Keratinocyte (primary cell): ENCODE measurements at regions not wholly inside any gene's neighbourhood (a gene's known extent, or its start where the extent isn't known, plus 50 kb on each side); places are given as distances from the start of the nearest gene placed in this dataset.

ENCODE experiments used
- DNase-seq: peaks from one replicate; pipeline ENCODE4 v3.0.0-alpha.2; 2011; ENCODE audit warnings: low read depth, missing footprints, low spot score
- FAIRE-seq: peaks from 2 replicates; lab custom pipeline; 2011; peaks lifted over from hg19 to GRCh38; lab: Jason Lieb, UNC
- H2AFZ ChIP-seq: 2 replicates; pipeline ENCODE4 v1.6.0; 2012; ENCODE audit warnings: low read length, control low read depth, inconsistent platforms; ENCODE audit not compliant: control insufficient read depth
- H3K27ac ChIP-seq: 2 replicates; pipeline ENCODE4 v1.5.1; 2011; ENCODE audit warnings: low read length; ENCODE audit not compliant: control insufficient read depth, insufficient read depth
- H3K27me3 ChIP-seq: 3 replicates; pipeline ENCODE4 v1.6.0; 2011; ENCODE audit warnings: low read length; ENCODE audit not compliant: control insufficient read depth, insufficient read depth; ENCODE audit errors: extremely low read depth
- H3K36me3 ChIP-seq, 2 experiments: 2 replicates in 1 of 2; 3 replicates in 1 of 2; pipeline ENCODE4 v1.5.1; 2011; ENCODE audit warnings: low read length in 2 of 2, mild to moderate bottlenecking in 1 of 2; ENCODE audit not compliant: control insufficient read depth in 2 of 2, insufficient read depth in 2 of 2; ENCODE audit errors: extremely low read depth in 1 of 2
- H3K4me1 ChIP-seq: 3 replicates; pipeline ENCODE4 v1.5.1; 2011; ENCODE audit warnings: low read length; ENCODE audit not compliant: control insufficient read depth, insufficient read depth; ENCODE audit errors: extremely low read depth
- H3K4me2 ChIP-seq: 3 replicates; pipeline ENCODE4 v1.6.0; 2011; ENCODE audit warnings: low read depth, low read length; ENCODE audit not compliant: control insufficient read depth, insufficient read depth; ENCODE audit errors: extremely low read depth
- H3K4me3 ChIP-seq, 3 experiments: fragments of 200-600 bp in 1 of 3; sonication (generic) in 1 of 3; 2 replicates in 2 of 3; 3 replicates in 1 of 3; pipeline ENCODE4 v1.5.1; 2011 to 2016; ENCODE audit warnings: low read length in 3 of 3, mild to moderate bottlenecking in 3 of 3, control low read depth in 2 of 3, inconsistent platforms in 1 of 3, low read depth in 1 of 3, mixed read lengths in 1 of 3, mixed run types in 1 of 3, moderate library complexity in 1 of 3; ENCODE audit not compliant: control insufficient read depth in 2 of 3, insufficient read depth in 2 of 3; ENCODE audit errors: extremely low read depth in 1 of 3
- H3K79me2 ChIP-seq: 2 replicates; pipeline ENCODE4 v1.6.0; 2012; ENCODE audit warnings: low read length; ENCODE audit not compliant: control insufficient read depth, insufficient read depth
- H3K9ac ChIP-seq: 3 replicates; pipeline ENCODE4 v1.6.0; 2011; ENCODE audit warnings: low read length; ENCODE audit not compliant: control insufficient read depth, insufficient read depth; ENCODE audit errors: extremely low read depth
- H3K9me1 ChIP-seq: 3 replicates; pipeline ENCODE4 v1.6.0; 2011; ENCODE audit warnings: low read length; ENCODE audit not compliant: control insufficient read depth, insufficient read depth; ENCODE audit errors: extremely low read depth
- H3K9me3 ChIP-seq: 2 replicates; pipeline ENCODE4 v1.5.1; 2012; ENCODE audit warnings: low read depth, low read length; ENCODE audit not compliant: control insufficient read depth
- H4K20me1 ChIP-seq: 3 replicates; pipeline ENCODE4 v1.6.0; 2011; ENCODE audit warnings: low read length; ENCODE audit not compliant: control insufficient read depth, insufficient read depth; ENCODE audit errors: extremely low read depth
- EZH2 ChIP-seq: IDR thresholded peaks from one replicate; pipeline ENCODE4 v1.6.1; 2012; ENCODE audit warnings: inconsistent platforms, mild to moderate bottlenecking, low read length, moderate library complexity
- dilution Hi-C: fragments of 300-500 bp; cut with MboI; formaldehyde crosslinking; loops from one replicate; pipeline ENCODE4 v1.7.0; 2020; ENCODE audit warnings: low sequenced_read_pairs; ENCODE audit not compliant: extremely low pct_ligation_motif_present
- TF ChIP-seq, protein P1 (sequence below), 3 experiments: IDR thresholded peaks in 1 of 3; conservative IDR thresholded peaks in 1 of 3; optimal IDR thresholded peaks in 1 of 3; 2 replicates in 2 of 3; 3 replicates in 1 of 3; pipeline versions ENCODE3 to v1.5.1; 2011; ENCODE audit warnings: low read length in 3 of 3, mild to moderate bottlenecking in 3 of 3, moderate library complexity in 2 of 3, control low read depth in 1 of 3, inconsistent platforms in 1 of 3; ENCODE audit not compliant: insufficient read depth in 2 of 3; ENCODE audit errors: extremely low read depth in 1 of 3

- Histone ChIP-seq H2AFZ (no peak overlapping the region), H3K4me1 (no peaks in the 10 kb centered on the region), H3K27ac (no peak overlapping the region), H4K20me1 (no peaks in the 10 kb centered on the region), H3K36me3 (no peaks in the 10 kb centered on the region), H3K4me3 (no peak overlapping the region), H3K4me2 (no peak overlapping the region), H3K79me2 (no peaks in the 10 kb centered on the region), H3K9ac (no peak overlapping the region), H3K9me3 (no peaks in the 10 kb centered on the region), H3K27me3 (peaks cover 15% of the 10 kb centered on the region), H3K9me1 (no peaks in the 10 kb centered on the region)
- FAIRE-seq (no peak), DNase-seq (no peak)
- no peak for TF ChIP-seq EZH2
- TF ChIP-seq, protein P1, sequence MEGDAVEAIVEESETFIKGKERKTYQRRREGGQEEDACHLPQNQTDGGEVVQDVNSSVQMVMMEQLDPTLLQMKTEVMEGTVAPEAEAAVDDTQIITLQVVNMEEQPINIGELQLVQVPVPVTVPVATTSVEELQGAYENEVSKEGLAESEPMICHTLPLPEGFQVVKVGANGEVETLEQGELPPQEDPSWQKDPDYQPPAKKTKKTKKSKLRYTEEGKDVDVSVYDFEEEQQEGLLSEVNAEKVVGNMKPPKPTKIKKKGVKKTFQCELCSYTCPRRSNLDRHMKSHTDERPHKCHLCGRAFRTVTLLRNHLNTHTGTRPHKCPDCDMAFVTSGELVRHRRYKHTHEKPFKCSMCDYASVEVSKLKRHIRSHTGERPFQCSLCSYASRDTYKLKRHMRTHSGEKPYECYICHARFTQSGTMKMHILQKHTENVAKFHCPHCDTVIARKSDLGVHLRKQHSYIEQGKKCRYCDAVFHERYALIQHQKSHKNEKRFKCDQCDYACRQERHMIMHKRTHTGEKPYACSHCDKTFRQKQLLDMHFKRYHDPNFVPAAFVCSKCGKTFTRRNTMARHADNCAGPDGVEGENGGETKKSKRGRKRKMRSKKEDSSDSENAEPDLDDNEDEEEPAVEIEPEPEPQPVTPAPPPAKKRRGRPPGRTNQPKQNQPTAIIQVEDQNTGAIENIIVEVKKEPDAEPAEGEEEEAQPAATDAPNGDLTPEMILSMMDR (optimal IDR thresholded peaks at IDR 0.05 in 1 of 3, IDR thresholded peaks at IDR 0.05 in 1 of 3, conservative IDR thresholded peaks at IDR 0.05 in 1 of 3; ENCODE audit: extremely low read depth in 1 of 3, insufficient read depth in 2 of 3, low read length in 3 of 3) = peak in 1 of 3 experiments; percentile 17
- dilution Hi-C loops = no loop called here
These were observed 85.8 kb upstream of the PRPS1 start for GRCh38 chrX:107542500-107542899.

- dilution Hi-C loops = no loop called here
- Histone ChIP-seq H3K79me2 (no peaks in the 10 kb centered on the region), H3K4me1 (no peaks in the 10 kb centered on the region), H3K36me3 (no peaks in the 10 kb centered on the region), H4K20me1 (no peaks in the 10 kb centered on the region), H3K27me3 (peaks cover 34% of the 10 kb centered on the region), H3K27ac (no peak overlapping the region), H3K4me3 (no peak overlapping the region), H3K4me2 (no peak overlapping the region), H3K9me1 (no peaks in the 10 kb centered on the region), H3K9ac (no peak overlapping the region), H3K9me3 (no peaks in the 10 kb centered on the region), H2AFZ (no peak overlapping the region)
- FAIRE-seq = no peak
- no peak for DNase-seq
- no peak for TF ChIP-seq EZH2
- TF ChIP-seq, protein P1 (optimal IDR thresholded peaks at IDR 0.05 in 1 of 3, IDR thresholded peaks at IDR 0.05 in 1 of 3, conservative IDR thresholded peaks at IDR 0.05 in 1 of 3; ENCODE audit: extremely low read depth in 1 of 3, insufficient read depth in 2 of 3, low read length in 3 of 3) = no peak
These were observed 80.7 kb upstream of the PRPS1 start for GRCh38 chrX:107547621-107548020.
